GM12878 (cell line): ENCODE measurements at regions not wholly inside any gene's neighbourhood (a gene's known extent, or its start where the extent isn't known, plus 50 kb on each side); places are given as distances from the start of the nearest gene placed in this dataset.

Experiments used
- ATAC-seq: fragments of 200-7000 bp; cut with Tn5 transposase; 3 replicates; pipeline ENCODE4 v1.9.1; 2020; ENCODE audit warnings: mild to moderate bottlenecking, moderate library complexity
- BruUV-seq: library from RNA; stranded (reverse); fragments of 400-500 nt; replicated peaks from 2 replicates; lab custom pipeline; 2021; lab: Mats Ljungman, UMichigan
- CTCF ChIA-PET: fragments of 300-600 bp; sonication (Branson Sonifier 250); formaldehyde crosslinking; extraction: SDS; loops from one replicate; lab custom pipeline; 2021; ENCODE audit warnings: inconsistent platforms; lab: Yijun Ruan, JAX
- POLR2A ChIA-PET: fragments of 350-600 bp; formaldehyde crosslinking; extraction: SDS; loops from one replicate; lab custom pipeline; 2021; ENCODE audit warnings: inconsistent platforms; lab: Charles Lee
- RAD21 ChIA-PET: fragments of 300-600 bp; sonication (Branson Sonifier 250); formaldehyde crosslinking; loops from one replicate; lab custom pipeline; 2023; ENCODE audit warnings: antibody characterized with exemption; ENCODE audit not compliant: unreplicated experiment; lab: Charles Lee
- SMC1A ChIA-PET: fragments of 300-600 bp; sonication (Branson Sonifier 250); formaldehyde crosslinking; loops from one replicate; lab custom pipeline; 2023; ENCODE audit not compliant: unreplicated experiment, uncharacterized antibody; lab: Charles Lee
- DNase-seq: peaks from one replicate; pipeline ENCODE4 v3.0.0-alpha.2; 2011; ENCODE audit warnings: low read depth, low spot score
- FAIRE-seq: peaks from 3 replicates; lab custom pipeline; 2011; peaks lifted over from hg19 to GRCh38; lab: Jason Lieb, UNC
- H2AFZ ChIP-seq: 2 replicates; pipeline ENCODE4 v1.6.0; 2011; ENCODE audit warnings: low read depth, low read length, control low read depth; ENCODE audit not compliant: control insufficient read depth
- H3K27ac ChIP-seq: 2 replicates; pipeline ENCODE4 v1.5.1; 2011; ENCODE audit warnings: control low read depth; ENCODE audit not compliant: control insufficient read depth, insufficient read depth
- H3K27me3 ChIP-seq, 2 experiments: replicated peaks in 1 of 2; 2 replicates each; pipeline versions ENCODE4 v1.6.0 to v1.6.1; 2011; ENCODE audit warnings: low read length in 1 of 2; ENCODE audit not compliant: control insufficient read depth in 2 of 2, insufficient read depth in 2 of 2
- H3K36me3 ChIP-seq, 2 experiments: 2 replicates each; pipeline ENCODE4 v1.5.1; 2011; ENCODE audit warnings: low read length in 1 of 2; ENCODE audit not compliant: control insufficient read depth in 2 of 2, insufficient read depth in 2 of 2
- H3K4me1 ChIP-seq: 2 replicates; pipeline ENCODE4 v1.6.1; 2011; ENCODE audit warnings: mild to moderate bottlenecking, low read length, moderate library complexity, mixed read lengths; ENCODE audit not compliant: control insufficient read depth, insufficient read depth
- H3K4me2 ChIP-seq: 2 replicates; pipeline ENCODE4 v1.6.0; 2011; ENCODE audit warnings: control low read depth; ENCODE audit not compliant: control insufficient read depth, insufficient read depth
- H3K4me3 ChIP-seq: fragments of 200-600 bp; sonication (generic); 2 replicates; pipeline ENCODE4 v1.5.1; 2016
- H3K79me2 ChIP-seq: 2 replicates; pipeline ENCODE4 v1.6.0; 2011; ENCODE audit warnings: low read length; ENCODE audit not compliant: control insufficient read depth, insufficient read depth
- H3K9ac ChIP-seq: 2 replicates; pipeline ENCODE4 v1.8.0; 2011; ENCODE audit warnings: low read length, control low read depth, mixed read lengths; ENCODE audit not compliant: control insufficient read depth, insufficient read depth
- H3K9me3 ChIP-seq: replicated peaks from 3 replicates; pipeline ENCODE4 v1.5.1; 2011; ENCODE audit warnings: mild to moderate bottlenecking, low read length; ENCODE audit not compliant: control insufficient read depth, insufficient read depth
- H4K20me1 ChIP-seq: 2 replicates; pipeline ENCODE4 v1.6.0; 2011; ENCODE audit not compliant: control insufficient read depth, insufficient read depth
- ASH2L ChIP-seq: fragments of 300-600, 200-600 bp; sonication (generic); IDR thresholded peaks from 2 replicates; pipeline ENCODE4 v1.6.1; 2017; ENCODE audit warnings: low read depth, mild to moderate bottlenecking, borderline replicate concordance
- BCL3 ChIP-seq: IDR thresholded peaks from 2 replicates; pipeline ENCODE4 v1.6.1; 2011; ENCODE audit warnings: borderline replicate concordance, low read depth, mild to moderate bottlenecking, moderate library complexity, low read length; ENCODE audit not compliant: insufficient read depth, poor library complexity, severe bottlenecking
- CBX3 ChIP-seq: fragments of 200-600 bp; sonication (generic); IDR thresholded peaks from 2 replicates; pipeline ENCODE4 v1.6.1; 2016; ENCODE audit warnings: low read depth, borderline replicate concordance
- HDAC2 ChIP-seq: fragments of 200-600 bp; sonication (generic); IDR thresholded peaks from 2 replicates; pipeline ENCODE4 v1.6.1; 2017
- MAX ChIP-seq: IDR thresholded peaks from 2 replicates; pipeline ENCODE4 v1.6.1; 2012; ENCODE audit warnings: low read depth, low read length, improper control_type of control experiment
- NFXL1 ChIP-seq: fragments of 450-650 bp; IDR thresholded peaks from 2 replicates; pipeline ENCODE4 v1.6.1; 2017; ENCODE audit warnings: antibody characterized with exemption, mild to moderate bottlenecking, borderline replicate concordance
- NFYA ChIP-seq: IDR thresholded peaks from 2 replicates; pipeline ENCODE4 v1.6.1; 2011; ENCODE audit warnings: low read depth, mild to moderate bottlenecking, low read length, improper control_type of control experiment, borderline replicate concordance
- NR2C2 ChIP-seq: IDR thresholded peaks from 2 replicates; pipeline ENCODE4 v1.6.1; 2011; ENCODE audit warnings: borderline replicate concordance, low read depth; ENCODE audit not compliant: control insufficient read depth, insufficient read length
- PAX8 ChIP-seq: fragments of 450-650 bp; IDR thresholded peaks from 2 replicates; pipeline ENCODE4 v1.6.1; 2017; ENCODE audit warnings: mild to moderate bottlenecking, moderate library complexity
- POLR2AphosphoS2 ChIP-seq: IDR thresholded peaks from 2 replicates; pipeline ENCODE4 v1.6.1; 2011; ENCODE audit warnings: low read depth, mild to moderate bottlenecking, low read length, improper control_type of control experiment, moderate library complexity
- RAD51 ChIP-seq: fragments of 450-650 bp; IDR thresholded peaks from 2 replicates; pipeline ENCODE4 v1.6.1; 2016; ENCODE audit warnings: moderate library complexity, mild to moderate bottlenecking, inconsistent platforms
- RUNX3 ChIP-seq: IDR thresholded peaks from 2 replicates; pipeline ENCODE4 v1.6.1; 2012; ENCODE audit warnings: low read length, inconsistent platforms
- ZNF384 ChIP-seq: IDR thresholded peaks from 2 replicates; pipeline ENCODE4 v1.6.1; 2012; ENCODE audit warnings: low read depth, mild to moderate bottlenecking, low read length, improper control_type of control experiment, borderline replicate concordance
- ZNF622 ChIP-seq: fragments of 450-650 bp; IDR thresholded peaks from 2 replicates; pipeline ENCODE4 v1.6.1; 2017; ENCODE audit warnings: mild to moderate bottlenecking, inconsistent platforms
- WGBS: methylation state at CpG from one replicate; pipeline ENCODE4 v1.1.6; 2016; ENCODE audit warnings: low lambda C conversion rate; ENCODE audit not compliant: insufficient replicate concordance, insufficient coverage; ENCODE audit errors: missing lambda C conversion rate; 5-methylcytosine and 5-hydroxymethylcytosine counted together
- in situ Hi-C: fragments of 300-500 bp; cut with MboI; formaldehyde crosslinking; loops from 9 replicates; pipeline ENCODE4 v1.14.3; 2018; ENCODE audit warnings: mixed read lengths
- intact Hi-C: fragments of 100-400 bp; cut with micrococcal nuclease; formaldehyde crosslinking; loops from one replicate; pipeline ENCODE4 v1.14.2; 2022; ENCODE audit not compliant: unreplicated experiment

GRCh38 chr10:31739146-31739545, 189.5 kb downstream of the ARHGAP12 start:
- Histone ChIP-seq H3K27ac (no peak overlapping the region), H3K4me1 (no peaks in the 10 kb centered on the region), H3K27me3 (no peaks in the 10 kb centered on the region), H2AFZ (no peak overlapping the region), H3K79me2 (no peaks in the 10 kb centered on the region), H3K4me2 (no peak overlapping the region), H3K36me3 (no peaks in the 10 kb centered on the region), H3K9me3 (no peaks in the 10 kb centered on the region; the same call in 2 of the 3 replicates), H3K9ac (no peak overlapping the region), H4K20me1 (no peaks in the 10 kb centered on the region), H3K4me3 (no peak overlapping the region)
- in situ Hi-C loops = no loop called here
- TF ChIP-seq MAX (no peak), RUNX3 (no peak), NFYA (no peak), ZNF622 (no peak), POLR2AphosphoS2 (no peak), BCL3 (no peak), NR2C2 (no peak), RAD51 (no peak), ZNF384 (no peak), PAX8 (no peak), CBX3 (no peak), HDAC2 (no peak), ASH2L (no peak), NFXL1 (no peak)
- ChIA-PET POLR2A (interaction anchor here (0.8 kb wide), 1 partner anchor 18 kb away, joined by 4 read pairs; no protein-coding TSS in a partner anchor), SMC1A (interaction anchor here (2.2 kb wide), 1 partner anchor 10 kb away, joined by 11 read pairs; no protein-coding TSS in a partner anchor), CTCF (interaction anchor here (0.7 kb wide), 1 partner anchor 27 kb away, joined by 3 read pairs; no protein-coding TSS in a partner anchor), RAD21 (interaction anchor here (0.6 kb wide), 1 partner anchor 10 kb away, joined by 3 read pairs; no protein-coding TSS in a partner anchor)
- ATAC-seq (no peak), FAIRE-seq (no peak), DNase-seq (no peak)
- intact Hi-C loops = no loop called here
- BruUV-seq = no TSS peak
- 4% methylated on average over 2 of the region's 2 CpGs for WGBS
